ENCODE measurements at regions not wholly inside any gene's neighbourhood (a gene's known extent, or its start where the extent isn't known, plus 50 kb on each side); places are given as distances from the start of the nearest gene placed in this dataset.

DNA sequence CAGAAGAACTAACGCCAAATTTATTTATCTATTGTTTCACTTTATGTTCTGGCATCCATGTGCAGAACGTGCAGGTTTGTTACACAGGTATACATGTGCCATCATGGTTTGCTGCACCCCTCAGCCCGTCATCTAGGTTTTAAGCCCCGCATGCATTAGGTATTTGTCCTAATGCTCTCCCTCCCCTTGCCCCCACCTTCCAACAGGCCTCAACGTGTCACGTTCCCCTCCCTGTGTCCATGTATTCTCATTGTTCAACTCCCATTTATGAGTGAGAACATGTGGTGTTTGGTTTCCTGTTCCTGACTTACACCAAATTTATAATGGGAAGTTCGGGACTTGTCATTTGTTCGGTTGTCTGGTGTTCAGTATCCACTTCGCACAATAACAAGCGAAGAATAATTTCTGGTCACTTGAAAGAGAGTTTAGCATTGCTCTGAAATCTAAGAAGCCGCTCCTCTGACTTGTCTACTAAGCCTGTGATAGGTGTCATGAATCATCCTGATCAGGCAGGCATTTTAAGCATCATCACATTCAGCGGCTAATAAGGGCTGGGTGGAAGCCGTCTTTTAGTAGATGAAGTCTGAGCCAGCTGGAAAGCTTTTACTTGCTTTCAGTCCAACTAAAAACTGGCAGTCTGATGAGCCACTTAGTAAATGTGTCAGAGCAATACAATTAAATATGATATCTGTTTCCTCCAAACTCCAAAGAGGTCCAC is 1065.7 kb upstream of the PABPC4L start:
- no peak for DNase-seq
- H3K4me1 ChIP-seq (ENCODE audit: insufficient read depth) = no peaks in the 10 kb centered on the region

GRCh38 chr4:135256111-135256510 is 1054.5 kb upstream of the PABPC4L start:
- Histone ChIP-seq H3K4me1 (ENCODE audit: insufficient read depth) (no peaks in the 10 kb centered on the region), H3K27ac (no peak overlapping the region), H3K79me2 (ENCODE audit: insufficient read depth) (no peaks in the 10 kb centered on the region), H3K9ac (no peak overlapping the region), H3F3A (ENCODE audit: insufficient read depth) (no peaks in the 10 kb centered on the region), H3K9me3 (ENCODE audit: low read depth) (no peaks in the 10 kb centered on the region), H3K9me2 (ENCODE audit: insufficient read depth) (no peaks in the 10 kb centered on the region), H3K4me3 (no peak overlapping the region), H4K20me1 (ENCODE audit: insufficient read depth) (no peaks in the 10 kb centered on the region), H2AFZ (no peak overlapping the region), H3K27me3 (replicated peaks; ENCODE audit: insufficient read depth) (no peaks in the 10 kb centered on the region), H3K4me2 (ENCODE audit: unreplicated experiment) (no peak overlapping the region), H3K36me3 (ENCODE audit: low read depth) (no peaks in the 10 kb centered on the region)
- in situ Hi-C loops (cut with MboI) = no loop called here
- no peak for DNase-seq
- TF ChIP-seq EZH2 (IDR thresholded peaks at IDR 0.05; ENCODE audit: insufficient read depth, poor library complexity, severe bottlenecking) = no peak
- TF ChIP-seq EZH2phosphoT487 (IDR thresholded peaks at IDR 0.05; ENCODE audit: insufficient read depth, low read depth) = no peak

More for the DNA sequence above, 1065.7 kb upstream of the PABPC4L start:
- Histone ChIP-seq H3K9me2 (ENCODE audit: insufficient read depth) (no peaks in the 10 kb centered on the region), H3K36me3 (ENCODE audit: low read depth) (no peaks in the 10 kb centered on the region), H3F3A (ENCODE audit: insufficient read depth) (no peaks in the 10 kb centered on the region), H3K79me2 (ENCODE audit: insufficient read depth) (no peaks in the 10 kb centered on the region), H3K9ac (no peak overlapping the region), H3K4me2 (ENCODE audit: unreplicated experiment) (no peak overlapping the region), H3K9me3 (ENCODE audit: low read depth) (no peaks in the 10 kb centered on the region), H4K20me1 (ENCODE audit: insufficient read depth) (no peaks in the 10 kb centered on the region), H3K4me3 (no peak overlapping the region), H3K27me3 (replicated peaks; ENCODE audit: insufficient read depth) (no peaks in the 10 kb centered on the region), H3K27ac (no peak overlapping the region), H2AFZ (no peak overlapping the region)
- TF ChIP-seq EZH2phosphoT487 (IDR thresholded peaks at IDR 0.05; ENCODE audit: insufficient read depth, low read depth) (no peak), EZH2 (IDR thresholded peaks at IDR 0.05; ENCODE audit: insufficient read depth, poor library complexity, severe bottlenecking) (no peak)
- in situ Hi-C loops (cut with MboI) = no loop called here
- WGBS, 2 experiments (ENCODE audit: low coverage in 1 of 2, low lambda C conversion rate in 2 of 2, missing lambda C conversion rate in 2 of 2) = 12 to 14% methylated on average over 13 of the region's 13 CpGs

DNA sequence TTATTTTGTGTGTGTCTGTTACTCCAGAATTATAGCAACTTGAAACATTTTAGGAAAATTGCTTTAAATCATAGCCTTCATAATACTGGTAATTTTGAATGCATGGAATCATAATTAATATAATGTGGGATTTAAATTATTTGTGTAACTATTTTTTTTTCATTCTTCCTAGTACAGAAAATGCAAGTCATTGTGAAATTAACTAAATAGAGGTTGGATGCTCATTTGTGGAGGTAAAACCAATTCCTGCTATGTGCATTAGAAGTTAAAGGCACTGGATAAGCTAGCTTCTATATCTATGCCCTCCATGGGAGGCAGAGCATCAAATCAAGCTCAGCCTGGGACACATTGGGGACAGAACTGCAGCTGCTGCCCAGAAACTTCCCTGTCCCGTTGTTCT is 1048.5 kb upstream of the PABPC4L start:
- Histone ChIP-seq H4K20me1 (ENCODE audit: insufficient read depth) (no peaks in the 10 kb centered on the region), H2AFZ (no peak overlapping the region), H3F3A (ENCODE audit: insufficient read depth) (no peaks in the 10 kb centered on the region), H3K4me2 (ENCODE audit: unreplicated experiment) (no peak overlapping the region), H3K36me3 (ENCODE audit: low read depth) (no peaks in the 10 kb centered on the region), H3K9me2 (ENCODE audit: insufficient read depth) (no peaks in the 10 kb centered on the region), H3K4me3 (no peak overlapping the region), H3K27me3 (replicated peaks; ENCODE audit: insufficient read depth) (no peaks in the 10 kb centered on the region), H3K27ac (no peak overlapping the region), H3K9me3 (ENCODE audit: low read depth) (no peaks in the 10 kb centered on the region), H3K79me2 (ENCODE audit: insufficient read depth) (no peaks in the 10 kb centered on the region), H3K4me1 (ENCODE audit: insufficient read depth) (no peaks in the 10 kb centered on the region), H3K9ac (no peak overlapping the region)
- in situ Hi-C loops (cut with MboI) = no loop called here
- no peak for DNase-seq
- 4 to 5% methylated on average over 1 of the region's 1 CpG for WGBS, 2 experiments (ENCODE audit: low coverage in 1 of 2, low lambda C conversion rate in 2 of 2, missing lambda C conversion rate in 2 of 2)
- TF ChIP-seq EZH2phosphoT487 (IDR thresholded peaks at IDR 0.05; ENCODE audit: insufficient read depth, low read depth) (no peak), EZH2 (IDR thresholded peaks at IDR 0.05; ENCODE audit: insufficient read depth, poor library complexity, severe bottlenecking) (no peak)

DNA sequence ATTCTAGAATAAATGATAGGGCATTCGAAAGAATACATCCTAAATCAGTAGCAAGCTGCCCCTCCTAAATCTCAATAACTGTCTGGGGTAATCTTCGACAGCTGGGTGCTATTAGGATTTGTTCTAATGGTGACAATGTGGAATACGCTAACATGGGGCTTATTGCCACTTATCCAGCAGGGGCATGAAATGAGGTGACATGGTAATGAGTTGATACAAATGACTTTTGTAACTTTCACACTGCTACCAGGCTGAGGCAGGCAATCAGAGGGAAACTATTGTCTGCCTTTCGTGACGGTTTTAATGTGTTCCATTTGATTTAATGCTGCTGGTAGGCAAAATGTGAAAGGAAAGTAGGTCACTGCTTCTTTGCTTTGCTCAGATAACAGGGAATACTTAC is 1047.4 kb upstream of the PABPC4L start:
- no peaks in the 10 kb centered on the region for H3K79me2 ChIP-seq (ENCODE audit: insufficient read depth)
- 9 to 15% methylated on average over 5 of the region's 5 CpGs for WGBS, 2 experiments (ENCODE audit: low coverage in 1 of 2, low lambda C conversion rate in 2 of 2, missing lambda C conversion rate in 2 of 2)
- no peaks in the 10 kb centered on the region for H3K27me3 ChIP-seq (replicated peaks; ENCODE audit: insufficient read depth)
- H3K4me2 ChIP-seq (ENCODE audit: unreplicated experiment) = no peak overlapping the region
- in situ Hi-C loops (cut with MboI) = no loop called here
- no peaks in the 10 kb centered on the region for H3K36me3 ChIP-seq (ENCODE audit: low read depth)
- no peak overlapping the region for H3K4me3 ChIP-seq
- H4K20me1 ChIP-seq (ENCODE audit: insufficient read depth) = no peaks in the 10 kb centered on the region
- no peaks in the 10 kb centered on the region for H3K9me2 ChIP-seq (ENCODE audit: insufficient read depth)
- TF ChIP-seq EZH2 (IDR thresholded peaks at IDR 0.05; ENCODE audit: insufficient read depth, poor library complexity, severe bottlenecking) (no peak), EZH2phosphoT487 (IDR thresholded peaks at IDR 0.05; ENCODE audit: insufficient read depth, low read depth) (no peak)
- no peaks in the 10 kb centered on the region for H3F3A ChIP-seq (ENCODE audit: insufficient read depth)
- no peak overlapping the region for H2AFZ ChIP-seq
- H3K27ac ChIP-seq = no peak overlapping the region
- H3K9me3 ChIP-seq (ENCODE audit: low read depth) = no peaks in the 10 kb centered on the region
- DNase-seq = no peak
- no peaks in the 10 kb centered on the region for H3K4me1 ChIP-seq (ENCODE audit: insufficient read depth)
- H3K9ac ChIP-seq = no peak overlapping the region

DNA sequence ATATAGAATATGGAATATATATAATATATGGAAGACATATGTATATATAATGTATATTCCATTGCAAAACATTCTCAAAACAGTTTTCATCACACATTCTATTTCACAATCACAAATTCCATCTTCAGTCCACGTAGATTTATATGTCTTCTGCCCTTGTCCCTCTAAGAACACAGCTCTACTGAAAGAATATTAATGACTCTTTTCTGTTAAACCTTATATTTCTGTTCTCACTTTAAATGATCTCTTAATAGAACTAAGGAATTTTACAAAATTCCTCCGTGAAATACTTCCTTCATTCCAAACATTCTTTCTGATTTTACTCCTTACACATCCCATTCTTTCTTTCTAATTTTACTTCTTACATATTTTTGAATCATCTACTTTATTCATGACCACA is 1043.1 kb upstream of the PABPC4L start:
- H3K4me3 ChIP-seq = no peak overlapping the region
- WGBS, 2 experiments (ENCODE audit: low coverage in 1 of 2, low lambda C conversion rate in 2 of 2, missing lambda C conversion rate in 2 of 2) = 8 to 13% methylated on average over 2 of the region's 2 CpGs
- H3K36me3 ChIP-seq (ENCODE audit: low read depth) = no peaks in the 10 kb centered on the region
- H3F3A ChIP-seq (ENCODE audit: insufficient read depth) = no peaks in the 10 kb centered on the region
- no peaks in the 10 kb centered on the region for H4K20me1 ChIP-seq (ENCODE audit: insufficient read depth)
- H3K79me2 ChIP-seq (ENCODE audit: insufficient read depth) = no peaks in the 10 kb centered on the region
- H3K27ac ChIP-seq = no peak overlapping the region
- no peak for TF ChIP-seq EZH2 (IDR thresholded peaks at IDR 0.05; ENCODE audit: insufficient read depth, poor library complexity, severe bottlenecking)
- TF ChIP-seq EZH2phosphoT487 (IDR thresholded peaks at IDR 0.05; ENCODE audit: insufficient read depth, low read depth) = no peak
- no peak for DNase-seq
- no peaks in the 10 kb centered on the region for H3K9me3 ChIP-seq (ENCODE audit: low read depth)
- no peak overlapping the region for H3K9ac ChIP-seq
- H3K4me2 ChIP-seq (ENCODE audit: unreplicated experiment) = no peak overlapping the region
- in situ Hi-C loops (cut with MboI) = no loop called here
- no peaks in the 10 kb centered on the region for H3K27me3 ChIP-seq (replicated peaks; ENCODE audit: insufficient read depth)
- H3K9me2 ChIP-seq (ENCODE audit: insufficient read depth) = no peaks in the 10 kb centered on the region
- no peaks in the 10 kb centered on the region for H3K4me1 ChIP-seq (ENCODE audit: insufficient read depth)
- H2AFZ ChIP-seq = no peak overlapping the region

Data from GM23248 (cell line).